Endothelial cell (in vitro differentiated cells): ENCODE measurements at regions not wholly inside any gene's neighbourhood (a gene's known extent, or its start where the extent isn't known, plus 50 kb on each side); places are given as distances from the start of the nearest gene placed in this dataset.

Source experiments
- DNase-seq: peaks from one replicate; pipeline ENCODE4 v3.0.0; 2021; ENCODE audit warnings: low spot score
- H3K27ac Mint-ChIP-seq: one replicate; pipeline ENCODE4 v1.8.0; 2021; ENCODE audit warnings: mixed read lengths, inconsistent platforms; ENCODE audit not compliant: unreplicated experiment
- H3K27me3 Mint-ChIP-seq: one replicate; pipeline ENCODE4 v1.8.0; 2021; ENCODE audit warnings: mild to moderate bottlenecking, moderate library complexity, mixed read lengths, inconsistent platforms; ENCODE audit not compliant: unreplicated experiment
- H3K36me3 Mint-ChIP-seq: one replicate; pipeline ENCODE4 v1.8.0; 2021; ENCODE audit warnings: mild to moderate bottlenecking, low read depth, mixed read lengths, inconsistent platforms; ENCODE audit not compliant: unreplicated experiment
- H3K4me1 Mint-ChIP-seq: one replicate; pipeline ENCODE4 v1.8.0; 2021; ENCODE audit warnings: mild to moderate bottlenecking, mixed read lengths, inconsistent platforms; ENCODE audit not compliant: unreplicated experiment
- H3K4me3 Mint-ChIP-seq: one replicate; pipeline ENCODE4 v1.8.0; 2021; ENCODE audit warnings: mild to moderate bottlenecking, mixed read lengths, inconsistent platforms; ENCODE audit not compliant: unreplicated experiment
- H3K9me3 Mint-ChIP-seq: one replicate; pipeline ENCODE4 v1.8.0; 2021; ENCODE audit warnings: mixed read lengths, inconsistent platforms; ENCODE audit not compliant: unreplicated experiment
- CTCF ChIP-seq: fragments of 200-600 bp; sonication (generic); IDR thresholded peaks from one replicate; pipeline ENCODE4 v1.5.0; 2021; ENCODE audit warnings: antibody characterized with exemption; ENCODE audit not compliant: unreplicated experiment

GRCh38 chr4:66849596-66849995 lies 695.7 kb downstream of the CENPC start:
- H3K36me3 Mint-ChIP-seq, result no peaks in the 10 kb centered on the region
- no peak overlapping the region for H3K27ac Mint-ChIP-seq
- DNase-seq, result no peak
- H3K4me1 Mint-ChIP-seq, result no peaks in the 10 kb centered on the region
- no peak overlapping the region for H3K4me3 Mint-ChIP-seq
- no peak for TF ChIP-seq CTCF
- H3K27me3 Mint-ChIP-seq, result no peaks in the 10 kb centered on the region
- H3K9me3 Mint-ChIP-seq, result no peaks in the 10 kb centered on the region

- Mint-ChIP-seq H3K9me3 (peaks cover 4% of the 10 kb centered on the region), H3K27ac (no peak overlapping the region), H3K36me3 (no peaks in the 10 kb centered on the region), H3K27me3 (no peaks in the 10 kb centered on the region), H3K4me3 (no peak overlapping the region), H3K4me1 (no peaks in the 10 kb centered on the region)
- no peak for TF ChIP-seq CTCF
- no peak for DNase-seq
These were observed 702.6 kb downstream of the CENPC start for GRCh38 chr4:66842724-66843088.

- no peak for DNase-seq
- Mint-ChIP-seq H3K27ac (no peak overlapping the region), H3K27me3 (no peaks in the 10 kb centered on the region), H3K36me3 (no peaks in the 10 kb centered on the region), H3K9me3 (peaks cover 4% of the 10 kb centered on the region), H3K4me1 (no peaks in the 10 kb centered on the region), H3K4me3 (no peak overlapping the region)
- TF ChIP-seq CTCF, result no peak
These were observed 703.1 kb downstream of the CENPC start for GRCh38 chr4:66842026-66842723.

- no peak overlapping the region for H3K27ac Mint-ChIP-seq
- no peaks in the 10 kb centered on the region for H3K27me3 Mint-ChIP-seq
- no peak for DNase-seq
- H3K4me3 Mint-ChIP-seq, result no peak overlapping the region
- H3K36me3 Mint-ChIP-seq, result no peaks in the 10 kb centered on the region
- H3K4me1 Mint-ChIP-seq, result no peaks in the 10 kb centered on the region
- TF ChIP-seq CTCF, result no peak
- H3K9me3 Mint-ChIP-seq, result peaks cover 4% of the 10 kb centered on the region
These were observed 705.1 kb downstream of the CENPC start for GRCh38 chr4:66840178-66840577.

GRCh38 chr4:66837279-66837922 lies 707.9 kb downstream of the CENPC start:
- DNase-seq, result no peak
- H3K4me1 Mint-ChIP-seq, result no peaks in the 10 kb centered on the region
- H3K36me3 Mint-ChIP-seq, result no peaks in the 10 kb centered on the region
- no peak overlapping the region for H3K27ac Mint-ChIP-seq
- no peak overlapping the region for H3K4me3 Mint-ChIP-seq
- peaks cover 4% of the 10 kb centered on the region for H3K9me3 Mint-ChIP-seq
- no peaks in the 10 kb centered on the region for H3K27me3 Mint-ChIP-seq
- TF ChIP-seq CTCF, result no peak
